ENCODE measurements at regions not wholly inside any gene's neighbourhood (a gene's known extent, or its start where the extent isn't known, plus 50 kb on each side); places are given as distances from the start of the nearest gene placed in this dataset.

- Histone ChIP-seq H3K27ac (no peak overlapping the region), H3K27me3 (ENCODE audit: low read depth) (no peaks in the 10 kb centered on the region), H3K4me3 (no peak overlapping the region), H3K36me3 (no peaks in the 10 kb centered on the region), H3K4me1 (no peaks in the 10 kb centered on the region), H3K9me3 (no peaks in the 10 kb centered on the region)
- no peak for TF ChIP-seq CTCF (IDR thresholded peaks at IDR 0.05)
- intact Hi-C loops (cut with DNase I): no loop called here
- no peak for ATAC-seq
- no peak for DNase-seq
Observed at GRCh38 chr3:31077021-31077601, 182.7 kb upstream of the GADL1 start.

DNA sequence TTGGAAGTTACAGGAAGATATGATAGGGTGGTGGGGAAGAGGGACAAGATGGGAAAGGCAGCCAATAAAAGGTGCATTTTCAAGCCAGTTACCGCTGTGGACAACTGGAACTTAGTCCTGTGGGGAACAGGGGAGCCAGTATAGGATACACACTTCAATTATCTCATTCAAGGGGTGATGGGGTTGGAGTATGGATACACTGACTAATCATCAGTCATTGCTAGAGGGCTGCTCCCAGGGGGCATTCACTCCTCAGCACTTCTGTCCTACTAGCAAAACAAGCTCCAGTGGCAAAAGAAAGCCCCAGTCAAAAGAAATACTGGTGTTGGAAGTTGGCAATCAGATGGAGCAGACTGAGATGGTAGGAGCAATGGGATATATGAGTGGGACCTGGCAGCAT lies 183.4 kb upstream of the GADL1 start:
- ATAC-seq: no peak
- intact Hi-C loops (cut with DNase I): no loop called here
- no peak for TF ChIP-seq CTCF (IDR thresholded peaks at IDR 0.05)
- no peaks in the 10 kb centered on the region for H3K4me1 ChIP-seq
- no peak overlapping the region for H3K4me3 ChIP-seq
- no peak for DNase-seq
- no peaks in the 10 kb centered on the region for H3K36me3 ChIP-seq
- H3K9me3 ChIP-seq: no peaks in the 10 kb centered on the region
- no peak overlapping the region for H3K27ac ChIP-seq
- H3K27me3 ChIP-seq (ENCODE audit: low read depth): no peaks in the 10 kb centered on the region

DNA sequence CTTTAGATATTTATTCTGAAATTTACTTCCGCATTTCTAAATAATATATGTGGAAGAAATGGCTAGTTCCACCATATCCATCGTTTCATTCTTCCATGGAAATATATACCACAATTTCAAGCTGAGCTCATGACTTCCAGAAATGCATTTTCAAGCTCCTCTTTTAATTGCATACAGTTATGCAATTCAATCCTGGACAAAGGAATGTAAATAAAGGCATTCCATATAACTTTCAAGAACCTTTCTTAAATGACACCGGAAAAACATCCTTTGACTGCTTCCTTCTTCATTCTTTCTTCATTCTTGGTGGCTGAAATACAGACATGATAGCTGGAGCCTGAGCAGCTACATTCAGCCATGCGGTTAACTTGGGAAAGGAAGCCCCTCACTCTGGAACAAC lies 185.2 kb upstream of the GADL1 start:
- Histone ChIP-seq H3K27me3 (ENCODE audit: low read depth) (no peaks in the 10 kb centered on the region), H3K4me1 (no peaks in the 10 kb centered on the region), H3K27ac (no peak overlapping the region), H3K4me3 (no peak overlapping the region), H3K36me3 (no peaks in the 10 kb centered on the region), H3K9me3 (no peaks in the 10 kb centered on the region)
- intact Hi-C loops (cut with DNase I): no loop called here
- TF ChIP-seq CTCF (IDR thresholded peaks at IDR 0.05): no peak
- no peak for ATAC-seq
- DNase-seq: no peak

DNA sequence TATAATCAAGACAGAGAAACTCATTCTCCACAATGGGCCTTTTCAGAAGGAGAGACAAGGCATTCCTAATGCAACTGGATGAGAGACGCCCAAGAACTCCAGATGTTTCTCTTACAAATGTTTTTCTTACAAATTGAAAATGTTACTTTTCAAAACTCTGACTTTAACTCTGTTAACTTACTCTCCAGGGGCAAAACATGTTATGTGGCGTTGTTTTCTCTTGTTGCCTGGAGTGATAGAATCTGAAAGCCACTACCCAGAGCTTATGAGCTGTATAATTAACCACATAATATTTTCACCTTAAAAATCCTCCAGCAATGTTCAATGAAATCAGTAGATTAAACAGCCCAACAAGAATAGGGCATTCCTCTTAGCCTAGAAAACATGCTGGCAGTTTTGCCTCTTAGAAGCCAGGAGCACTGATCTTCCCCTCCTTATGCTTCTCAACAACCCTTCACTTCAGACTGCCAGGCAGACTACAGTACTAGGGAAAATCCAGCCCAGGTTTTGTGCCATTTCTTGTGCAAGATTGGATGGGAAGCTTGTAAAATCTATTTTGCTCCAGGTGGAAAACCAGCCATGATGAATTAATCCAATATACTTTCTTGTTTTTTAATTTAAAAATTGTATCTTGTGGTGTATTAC lies 186.7 kb upstream of the GADL1 start:
- Histone ChIP-seq H3K36me3 (no peaks in the 10 kb centered on the region), H3K27ac (no peak overlapping the region), H3K4me3 (no peak overlapping the region), H3K27me3 (ENCODE audit: low read depth) (no peaks in the 10 kb centered on the region), H3K9me3 (no peaks in the 10 kb centered on the region), H3K4me1 (no peaks in the 10 kb centered on the region)
- intact Hi-C loops (cut with DNase I): no loop called here
- ATAC-seq: peak in 1 of 2 donors; percentile 68
- no peak for DNase-seq
- TF ChIP-seq CTCF (IDR thresholded peaks at IDR 0.05): no peak

DNA sequence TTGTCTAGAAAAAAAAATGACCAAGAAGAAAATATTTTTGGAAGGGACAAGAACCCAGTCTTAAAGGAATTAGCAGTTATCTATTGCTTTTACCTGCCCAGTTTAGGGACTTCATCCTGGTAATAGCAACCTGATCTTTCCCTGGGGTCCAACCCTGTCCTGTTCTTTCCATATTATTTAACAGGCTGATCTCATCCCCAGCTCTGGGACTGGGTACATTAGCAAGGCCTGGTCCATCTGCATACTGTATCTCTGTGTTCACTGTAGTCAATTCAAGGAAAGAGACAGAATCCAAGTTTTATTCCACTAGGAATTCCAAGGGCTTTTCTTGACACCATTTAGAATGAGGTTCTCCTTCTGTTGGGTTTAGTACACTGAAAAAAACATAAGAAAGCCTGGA lies 191.7 kb upstream of the GADL1 start:
- Histone ChIP-seq H3K9me3 (no peaks in the 10 kb centered on the region), H3K27me3 (ENCODE audit: low read depth) (no peaks in the 10 kb centered on the region), H3K4me3 (no peak overlapping the region), H3K36me3 (no peaks in the 10 kb centered on the region), H3K27ac (no peak overlapping the region), H3K4me1 (no peaks in the 10 kb centered on the region)
- ATAC-seq (no peak), DNase-seq (no peak)
- intact Hi-C loops (cut with DNase I): no loop called here
- TF ChIP-seq CTCF (IDR thresholded peaks at IDR 0.05): no peak
